SJCRH30 (cell line): ENCODE measurements at regions not wholly inside any gene's neighbourhood (a gene's known extent, or its start where the extent isn't known, plus 50 kb on each side); places are given as distances from the start of the nearest gene placed in this dataset.

Experiments
- DNase-seq, 2 experiments: peaks; one replicate each; pipeline ENCODE4 v3.0.0-alpha.2; 2015 to 2020
- H3K27ac ChIP-seq: fragments of 250-450 bp; sonication (Bioruptor Pico); 2 replicates; pipeline ENCODE4 v1.5.1; 2020; ENCODE audit warnings: mild to moderate bottlenecking, moderate library complexity
- H3K27me3 ChIP-seq: fragments of 250-450 bp; sonication (Bioruptor Pico); 2 replicates; pipeline ENCODE4 v1.5.1; 2020; ENCODE audit warnings: mild to moderate bottlenecking, moderate library complexity
- H3K36me3 ChIP-seq: fragments of 250-450 bp; sonication (Bioruptor Pico); 2 replicates; pipeline ENCODE4 v1.5.1; 2020; ENCODE audit warnings: mild to moderate bottlenecking, moderate library complexity
- H3K4me1 ChIP-seq: fragments of 250-450 bp; sonication (Bioruptor Pico); 2 replicates; pipeline ENCODE4 v1.5.1; 2020; ENCODE audit warnings: mild to moderate bottlenecking, moderate library complexity
- H3K4me3 ChIP-seq: fragments of 250-450 bp; sonication (Bioruptor Pico); 2 replicates; pipeline ENCODE4 v1.5.1; 2020; ENCODE audit warnings: mild to moderate bottlenecking, moderate library complexity
- H3K9me3 ChIP-seq: fragments of 250-450 bp; sonication (Bioruptor Pico); replicated peaks from 2 replicates; pipeline ENCODE4 v1.5.1; 2020; ENCODE audit warnings: mild to moderate bottlenecking, moderate library complexity

DNA sequence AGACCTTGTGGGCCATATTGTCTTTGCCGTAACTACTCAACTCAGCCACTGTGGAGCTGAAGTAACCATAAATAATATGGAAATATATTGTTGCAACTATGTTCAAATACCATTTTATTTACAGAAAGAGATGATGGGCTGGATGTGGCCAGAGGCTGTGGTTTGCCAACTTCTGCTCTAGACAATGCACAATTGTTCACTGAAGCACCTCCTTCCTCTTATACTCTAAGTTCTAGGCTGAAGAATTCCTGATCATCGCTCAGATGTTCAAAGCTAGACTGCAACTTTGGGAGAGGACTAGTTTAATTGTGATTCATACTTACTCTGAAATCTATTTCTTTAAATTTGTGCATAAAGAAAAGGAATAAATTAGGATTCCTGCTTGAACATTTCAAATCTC lies 245.0 kb downstream of the TAF11L14 start:
- Histone ChIP-seq H3K9me3 (no peaks in the 10 kb centered on the region), H3K27ac (no peak overlapping the region), H3K4me3 (no peak overlapping the region), H3K4me1 (no peaks in the 10 kb centered on the region), H3K36me3 (no peaks in the 10 kb centered on the region), H3K27me3 (no peaks in the 10 kb centered on the region)
- no peak for DNase-seq

- no peaks in the 10 kb centered on the region for H3K27me3 ChIP-seq
- no peak overlapping the region for H3K4me3 ChIP-seq
- no peak overlapping the region for H3K27ac ChIP-seq
- no peaks in the 10 kb centered on the region for H3K9me3 ChIP-seq
- H3K36me3 ChIP-seq: no peaks in the 10 kb centered on the region
- DNase-seq: no peak
- no peaks in the 10 kb centered on the region for H3K4me1 ChIP-seq
Measured at GRCh38 chr5:17880869-17881268, 246.6 kb downstream of the TAF11L14 start.

- Histone ChIP-seq H3K4me3 (no peak overlapping the region), H3K27ac (no peak overlapping the region), H3K9me3 (no peaks in the 10 kb centered on the region), H3K4me1 (no peaks in the 10 kb centered on the region), H3K36me3 (no peaks in the 10 kb centered on the region), H3K27me3 (no peaks in the 10 kb centered on the region)
- no peak for DNase-seq
Measured at GRCh38 chr5:17882760-17883488, 248.7 kb downstream of the TAF11L14 start.

DNA sequence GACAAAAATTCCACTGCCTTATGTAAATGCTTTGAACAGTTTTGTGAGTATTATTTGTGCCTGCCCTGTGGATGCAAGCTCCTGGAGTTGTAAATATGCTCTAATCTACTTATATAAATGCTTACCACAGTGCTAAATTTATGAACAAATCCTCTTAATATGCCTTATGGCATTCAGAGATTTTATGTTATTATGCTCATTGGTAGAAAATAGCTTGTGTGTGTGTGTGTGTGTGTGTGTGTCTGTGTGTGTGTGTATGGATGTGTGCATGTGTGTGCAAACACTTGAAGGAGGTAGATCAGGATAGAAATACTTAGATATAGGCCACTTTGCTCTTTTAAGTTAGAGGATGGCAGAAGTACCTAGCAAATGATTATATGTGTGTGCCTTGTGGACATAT lies 253.9 kb downstream of the TAF11L14 start:
- Histone ChIP-seq H3K27me3 (no peaks in the 10 kb centered on the region), H3K4me1 (no peaks in the 10 kb centered on the region), H3K4me3 (no peak overlapping the region), H3K27ac (no peak overlapping the region), H3K36me3 (no peaks in the 10 kb centered on the region), H3K9me3 (no peaks in the 10 kb centered on the region)
- no peak for DNase-seq

DNA sequence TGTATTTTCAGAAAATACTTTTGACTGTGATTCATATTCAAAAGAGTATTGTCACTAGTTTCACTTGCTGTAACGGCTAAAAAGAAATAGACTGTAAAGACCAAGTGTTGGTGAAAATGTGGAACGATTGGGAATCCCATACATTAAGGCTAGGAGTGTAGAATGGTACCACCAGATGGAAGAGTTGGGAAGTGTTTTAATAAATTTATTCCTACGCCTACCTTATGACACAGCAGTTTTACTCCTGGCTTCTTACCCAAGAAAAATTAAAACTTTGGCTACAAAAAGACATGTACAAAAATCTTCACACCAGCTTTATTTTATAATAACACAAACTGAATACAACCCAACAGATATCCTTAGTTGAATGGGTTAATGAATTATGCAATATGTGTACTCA lies 256.2 kb downstream of the TAF11L14 start:
- no peak for DNase-seq
- Histone ChIP-seq H3K4me3 (no peak overlapping the region), H3K27me3 (no peaks in the 10 kb centered on the region), H3K9me3 (no peaks in the 10 kb centered on the region), H3K4me1 (no peaks in the 10 kb centered on the region), H3K27ac (no peak overlapping the region), H3K36me3 (no peaks in the 10 kb centered on the region)

DNA sequence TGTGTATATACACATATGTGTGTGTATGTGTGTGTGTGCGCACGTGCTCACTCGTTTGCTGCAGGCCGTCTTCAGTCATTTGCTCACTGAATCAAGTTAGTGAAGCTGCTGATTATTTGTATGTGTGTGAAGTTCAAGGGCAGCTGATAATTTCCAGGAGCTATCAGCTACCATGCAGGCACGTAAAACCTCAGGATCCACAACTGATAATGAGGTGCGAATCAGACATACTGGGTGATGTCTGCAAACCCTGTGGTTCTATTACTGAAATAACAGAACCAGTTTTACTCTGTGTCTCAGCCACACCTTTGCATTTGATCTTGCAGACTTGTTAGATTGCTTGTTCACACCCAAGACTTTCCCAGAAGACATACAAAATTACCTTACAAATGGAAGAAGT lies 257.6 kb downstream of the TAF11L14 start:
- Histone ChIP-seq H3K27ac (no peak overlapping the region), H3K27me3 (no peaks in the 10 kb centered on the region), H3K4me1 (no peaks in the 10 kb centered on the region), H3K4me3 (no peak overlapping the region), H3K9me3 (no peaks in the 10 kb centered on the region), H3K36me3 (no peaks in the 10 kb centered on the region)
- DNase-seq: no peak

DNA sequence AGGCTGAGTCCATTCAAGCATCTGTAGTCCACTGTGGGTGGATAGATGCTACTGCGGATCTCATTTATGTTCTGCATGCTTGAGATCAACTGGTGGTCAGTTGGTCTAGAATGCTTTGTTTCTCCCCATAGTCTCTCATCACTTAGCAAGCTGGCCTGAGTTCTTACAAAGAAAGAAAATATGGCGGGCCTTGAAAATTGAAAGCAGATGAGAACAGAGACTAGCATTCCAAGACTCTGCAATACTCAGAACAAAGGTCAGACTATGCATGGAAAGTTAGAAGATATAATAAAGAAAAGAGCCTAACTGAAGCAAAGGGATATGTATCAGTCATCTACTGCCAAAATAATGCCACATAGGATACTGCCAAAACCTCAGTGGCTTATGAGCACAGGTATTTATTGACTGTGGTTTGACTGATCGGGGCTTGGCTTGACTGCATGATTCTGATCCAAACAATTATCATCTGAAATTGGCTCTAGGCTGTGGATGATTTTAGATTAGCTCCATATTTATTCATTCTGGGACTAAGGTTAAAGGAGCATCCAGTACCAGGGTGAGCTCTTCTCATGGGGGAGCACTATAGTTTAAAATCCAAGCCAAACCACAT lies 258.9 kb downstream of the TAF11L14 start:
- no peaks in the 10 kb centered on the region for H3K36me3 ChIP-seq
- H3K4me3 ChIP-seq: no peak overlapping the region
- no peak overlapping the region for H3K27ac ChIP-seq
- H3K4me1 ChIP-seq: no peaks in the 10 kb centered on the region
- H3K27me3 ChIP-seq: no peaks in the 10 kb centered on the region
- DNase-seq: no peak
- H3K9me3 ChIP-seq: no peaks in the 10 kb centered on the region

- Histone ChIP-seq H3K4me3 (no peak overlapping the region), H3K4me1 (no peaks in the 10 kb centered on the region), H3K27ac (no peak overlapping the region), H3K27me3 (no peaks in the 10 kb centered on the region), H3K36me3 (no peaks in the 10 kb centered on the region), H3K9me3 (no peaks in the 10 kb centered on the region)
- no peak for DNase-seq
Measured at GRCh38 chr5:17895288-17896033, 261.2 kb downstream of the TAF11L14 start.

DNA sequence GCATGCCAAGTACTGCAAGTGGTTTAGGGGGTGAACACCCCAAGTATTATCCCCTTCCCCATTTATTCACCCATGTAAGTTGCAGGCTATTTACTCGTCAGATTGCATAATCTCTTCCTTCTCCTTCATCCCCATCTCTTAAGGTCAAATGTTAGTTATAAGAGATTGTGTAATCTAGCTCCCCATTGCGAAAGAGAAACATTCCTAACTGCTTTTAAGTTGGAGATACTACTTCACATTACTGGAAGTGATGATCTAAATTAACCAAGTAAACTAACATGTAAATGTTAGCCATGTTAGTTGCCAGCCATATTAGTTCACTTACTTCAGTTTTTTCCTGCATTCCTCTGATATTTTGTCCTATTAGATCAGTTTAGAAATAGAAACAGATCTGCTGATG lies 262.3 kb downstream of the TAF11L14 start:
- Histone ChIP-seq H3K27me3 (no peaks in the 10 kb centered on the region), H3K27ac (no peak overlapping the region), H3K9me3 (no peaks in the 10 kb centered on the region), H3K4me1 (no peaks in the 10 kb centered on the region), H3K36me3 (no peaks in the 10 kb centered on the region), H3K4me3 (no peak overlapping the region)
- no peak for DNase-seq

DNA sequence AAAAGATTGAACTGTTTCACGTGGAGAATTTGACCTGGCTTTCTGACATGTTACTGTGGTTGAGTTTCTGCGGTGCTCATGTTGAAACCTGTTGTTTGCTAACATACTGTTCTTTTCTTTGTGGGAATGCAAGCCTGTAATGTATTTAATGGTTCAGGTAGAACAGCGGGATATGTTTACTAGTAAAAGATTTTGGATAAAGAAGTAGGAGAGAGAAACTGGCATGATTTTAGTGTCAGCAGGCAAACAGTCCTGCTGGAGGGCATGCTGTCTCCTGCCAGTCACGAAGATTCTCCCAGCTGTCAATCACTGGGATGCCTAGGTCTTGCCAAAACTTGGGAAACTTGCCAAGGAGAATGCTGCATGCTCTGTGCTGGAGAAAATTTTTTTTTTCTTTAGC lies 263.5 kb downstream of the TAF11L14 start:
- Histone ChIP-seq H3K4me3 (no peak overlapping the region), H3K4me1 (no peaks in the 10 kb centered on the region), H3K27ac (no peak overlapping the region), H3K27me3 (no peaks in the 10 kb centered on the region), H3K36me3 (no peaks in the 10 kb centered on the region), H3K9me3 (no peaks in the 10 kb centered on the region)
- DNase-seq: no peak

DNA sequence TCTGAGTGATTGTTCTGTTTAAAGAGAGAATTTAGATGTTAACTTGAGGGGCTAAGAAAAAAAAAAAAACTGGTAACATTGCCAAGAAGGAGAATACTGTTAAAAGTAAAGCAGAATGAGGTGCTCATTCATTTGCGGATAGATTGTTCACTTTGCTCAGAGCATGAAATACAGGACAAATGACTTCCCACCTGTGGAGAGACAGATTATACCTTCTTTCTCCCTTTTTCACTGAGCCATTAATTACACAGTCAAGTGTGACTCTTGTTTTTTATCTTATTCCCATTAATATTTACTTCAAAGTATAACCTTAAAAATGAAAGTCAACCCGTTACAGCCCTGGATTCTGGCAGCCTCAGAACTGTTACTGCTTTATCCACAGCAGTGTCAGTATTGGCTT lies 264.5 kb downstream of the TAF11L14 start:
- no peak for DNase-seq
- Histone ChIP-seq H3K27ac (no peak overlapping the region), H3K36me3 (no peaks in the 10 kb centered on the region), H3K27me3 (no peaks in the 10 kb centered on the region), H3K9me3 (no peaks in the 10 kb centered on the region), H3K4me3 (no peak overlapping the region), H3K4me1 (no peaks in the 10 kb centered on the region)

DNA sequence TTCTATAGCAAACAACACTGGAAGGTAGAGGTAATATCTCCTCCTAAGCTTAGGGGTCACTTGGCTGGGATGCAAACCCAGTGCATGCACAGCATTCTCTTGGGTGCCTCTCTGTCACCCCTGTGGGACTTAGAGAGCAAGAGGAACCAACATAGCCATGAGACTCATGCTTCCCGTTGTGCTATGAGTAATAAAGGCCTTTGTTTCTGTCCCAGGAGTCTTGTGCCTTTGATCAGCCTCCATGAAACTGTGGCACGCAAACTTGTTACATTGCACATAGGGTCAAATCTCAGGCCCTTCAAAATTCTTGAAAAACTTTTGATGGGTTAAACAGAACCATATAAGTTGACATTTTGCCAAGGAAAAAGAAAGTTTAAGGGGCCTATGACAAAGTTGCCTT lies 272.8 kb downstream of the TAF11L14 start:
- no peak overlapping the region for H3K4me3 ChIP-seq
- H3K4me1 ChIP-seq: no peaks in the 10 kb centered on the region
- H3K27me3 ChIP-seq: no peaks in the 10 kb centered on the region
- no peaks in the 10 kb centered on the region for H3K9me3 ChIP-seq
- H3K27ac ChIP-seq: no peak overlapping the region
- H3K36me3 ChIP-seq: no peaks in the 10 kb centered on the region
- DNase-seq: no peak

DNA sequence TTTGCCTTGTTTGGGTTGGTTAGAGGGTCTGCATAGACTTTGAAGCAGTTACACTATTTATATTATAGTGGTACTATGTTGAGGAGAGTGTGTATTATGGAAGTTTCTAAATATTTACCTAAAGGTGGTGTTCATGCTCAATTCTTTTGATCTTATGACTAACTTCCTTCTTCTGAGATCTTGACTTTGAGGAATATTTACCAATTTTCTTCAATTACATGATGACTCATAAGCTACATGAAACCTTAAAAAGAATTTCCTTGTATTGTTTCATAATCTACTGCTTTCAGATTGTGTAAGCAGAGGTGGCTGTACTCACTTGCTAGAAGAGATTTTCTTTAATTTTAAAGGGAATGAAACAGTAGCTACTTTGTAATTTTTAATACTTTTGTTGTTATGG lies 276.1 kb downstream of the TAF11L14 start:
- DNase-seq: no peak

GRCh38 chr5:17912794-17913193 lies 278.5 kb downstream of the TAF11L14 start:
- Histone ChIP-seq H3K4me1 (no peaks in the 10 kb centered on the region), H3K27ac (no peak overlapping the region), H3K36me3 (no peaks in the 10 kb centered on the region), H3K9me3 (no peaks in the 10 kb centered on the region), H3K27me3 (no peaks in the 10 kb centered on the region), H3K4me3 (no peak overlapping the region)
- no peak for DNase-seq

More for the DNA sequence above, 276.1 kb downstream of the TAF11L14 start:
- no peaks in the 10 kb centered on the region for H3K9me3 ChIP-seq
- no peak overlapping the region for H3K27ac ChIP-seq
- H3K27me3 ChIP-seq: no peaks in the 10 kb centered on the region
- H3K4me1 ChIP-seq: no peaks in the 10 kb centered on the region
- no peak overlapping the region for H3K4me3 ChIP-seq
- no peaks in the 10 kb centered on the region for H3K36me3 ChIP-seq

DNA sequence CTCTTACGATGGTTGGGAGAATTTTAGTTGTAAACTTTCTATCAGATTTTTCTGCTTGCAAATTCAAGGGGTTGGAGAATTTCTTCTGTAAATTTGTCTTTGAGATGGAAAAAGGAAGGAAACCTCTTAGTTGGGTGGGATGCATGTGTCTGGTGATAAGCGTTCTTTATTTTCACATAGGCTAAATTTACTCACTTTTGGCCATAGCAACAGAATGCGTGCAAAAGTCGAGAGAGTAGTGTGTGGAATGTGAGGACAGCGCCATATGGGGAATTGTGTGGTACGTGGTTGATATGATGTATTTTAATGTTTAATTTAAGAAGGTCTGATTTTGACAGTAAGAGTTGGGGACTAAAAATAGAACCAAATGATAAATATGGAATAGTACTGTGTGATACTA lies 282.2 kb downstream of the TAF11L14 start:
- no peak overlapping the region for H3K27ac ChIP-seq
- H3K9me3 ChIP-seq: no peaks in the 10 kb centered on the region
- no peaks in the 10 kb centered on the region for H3K4me1 ChIP-seq
- no peak for DNase-seq
- H3K27me3 ChIP-seq: no peaks in the 10 kb centered on the region
- no peak overlapping the region for H3K4me3 ChIP-seq
- H3K36me3 ChIP-seq: no peaks in the 10 kb centered on the region
